NCI-H187 (cell line): ENCODE measurements at regions not wholly inside any gene's neighbourhood (a gene's known extent, or its start where the extent isn't known, plus 50 kb on each side); places are given as distances from the start of the nearest gene placed in this dataset.

Experiments used
- DNase-seq, 2 experiments: peaks; one replicate each; lab custom pipeline; 2025; lab: John Stamatoyannopoulos, UW

GRCh38 chr12:125371033-125371432 is 305.8 kb downstream of the AACS start:
- no peak for DNase-seq

DNA sequence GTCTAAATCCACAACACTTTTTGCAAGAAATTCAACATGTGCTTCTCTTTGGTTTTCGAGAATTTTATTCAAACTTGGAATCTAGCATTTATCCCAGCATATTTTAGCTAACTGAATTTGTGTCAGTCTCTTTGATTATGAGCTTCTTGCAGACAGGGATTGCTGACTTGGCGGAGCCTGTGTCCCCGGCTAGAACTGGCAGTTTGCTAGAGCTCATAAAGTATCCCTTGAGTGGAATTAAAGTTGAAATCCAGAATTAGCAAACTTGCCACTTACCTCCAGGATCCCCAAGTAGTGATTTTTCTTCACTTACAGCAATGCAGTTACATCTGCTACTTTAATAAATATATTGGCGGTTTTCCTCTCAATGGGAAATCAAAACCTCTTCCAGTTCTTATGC is 306.9 kb downstream of the AACS start:
- no peak for DNase-seq

DNA sequence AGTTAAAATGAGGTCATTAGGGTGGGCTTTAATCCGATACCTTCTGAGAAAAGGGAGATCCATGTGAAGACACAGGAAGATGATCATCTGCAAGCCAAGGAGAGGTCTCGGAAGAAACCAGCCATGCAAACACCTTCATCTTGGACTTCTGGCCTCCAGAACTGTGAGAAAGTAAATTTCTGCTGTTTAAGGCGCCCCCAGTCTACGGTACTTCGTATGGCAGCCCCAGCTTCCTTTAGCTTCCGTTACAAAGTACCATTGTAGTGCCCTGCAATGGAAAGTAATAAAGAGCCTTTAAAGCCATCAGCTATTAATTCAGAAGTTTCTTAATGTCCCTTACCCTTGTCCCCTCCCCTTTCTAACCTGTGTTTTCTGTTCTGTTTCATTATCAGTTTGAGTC is 308.1 kb downstream of the AACS start:
- no peak for DNase-seq

DNA sequence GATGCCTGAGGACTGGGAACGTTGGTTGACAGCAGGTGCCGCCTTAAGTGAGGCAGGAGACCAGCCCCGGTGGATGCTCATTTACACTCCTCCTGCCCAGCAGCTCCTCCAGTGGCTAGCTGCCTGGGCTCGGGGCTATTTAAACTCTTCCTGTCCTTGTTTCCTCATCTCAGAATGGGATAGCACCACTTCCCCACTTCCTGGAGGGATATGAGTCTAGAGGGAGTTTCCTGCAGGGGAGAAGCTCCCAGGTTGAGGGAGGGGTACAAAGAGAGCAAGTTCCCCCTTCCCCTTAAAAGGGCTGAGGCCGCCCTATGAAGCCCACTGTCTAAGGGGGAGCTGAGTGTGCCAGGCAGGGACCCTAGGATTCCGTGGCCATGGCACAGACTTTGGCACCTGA is 311.2 kb downstream of the AACS start:
- no peak for DNase-seq

DNA sequence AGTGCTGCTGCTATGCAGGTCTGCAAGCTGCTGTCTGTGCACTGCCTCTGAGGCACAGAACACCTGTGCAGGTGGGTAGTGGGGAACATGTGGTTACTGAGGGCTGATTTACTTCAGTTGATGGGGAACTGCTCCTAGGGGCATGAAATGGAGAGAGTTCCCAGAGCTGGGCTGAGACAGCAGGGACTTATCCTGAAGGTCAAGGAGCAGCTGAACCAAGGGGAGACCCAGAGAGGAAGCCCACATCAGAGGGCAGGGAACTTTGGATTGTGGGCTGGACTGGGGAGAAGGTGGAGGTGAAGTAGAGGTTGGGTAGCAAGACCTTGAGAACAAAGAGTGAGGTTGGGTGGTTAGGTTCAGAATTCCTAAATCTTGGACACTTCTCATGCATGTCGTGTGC is 311.9 kb downstream of the AACS start:
- DNase-seq, result no peak

DNA sequence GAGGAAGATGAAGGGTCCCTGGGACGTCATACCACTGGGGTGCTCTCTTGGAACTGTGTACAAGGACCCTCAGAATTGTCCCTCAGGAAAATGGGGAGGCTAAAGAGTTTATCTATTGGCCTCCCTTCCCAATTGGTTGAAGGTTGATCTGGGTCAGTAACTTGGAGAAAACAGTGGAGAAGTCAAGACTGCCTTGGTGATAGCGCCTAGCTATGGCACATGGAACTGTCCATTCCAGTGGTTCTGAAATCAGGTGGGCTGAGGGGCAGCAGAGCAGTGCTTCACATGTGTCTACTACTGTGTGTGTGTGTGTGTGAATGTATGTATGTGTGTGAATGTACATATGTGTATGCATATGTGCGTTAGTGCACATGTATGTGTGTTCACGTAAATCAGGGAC is 316.1 kb downstream of the AACS start:
- no peak for DNase-seq

GRCh38 chr12:125382926-125383325 is 317.7 kb downstream of the AACS start:
- DNase-seq, result no peak

GRCh38 chr12:125386652-125387051 is 321.4 kb downstream of the AACS start:
- no peak for DNase-seq

GRCh38 chr12:125387206-125387605 is 322.0 kb downstream of the AACS start:
- DNase-seq, result no peak

DNA sequence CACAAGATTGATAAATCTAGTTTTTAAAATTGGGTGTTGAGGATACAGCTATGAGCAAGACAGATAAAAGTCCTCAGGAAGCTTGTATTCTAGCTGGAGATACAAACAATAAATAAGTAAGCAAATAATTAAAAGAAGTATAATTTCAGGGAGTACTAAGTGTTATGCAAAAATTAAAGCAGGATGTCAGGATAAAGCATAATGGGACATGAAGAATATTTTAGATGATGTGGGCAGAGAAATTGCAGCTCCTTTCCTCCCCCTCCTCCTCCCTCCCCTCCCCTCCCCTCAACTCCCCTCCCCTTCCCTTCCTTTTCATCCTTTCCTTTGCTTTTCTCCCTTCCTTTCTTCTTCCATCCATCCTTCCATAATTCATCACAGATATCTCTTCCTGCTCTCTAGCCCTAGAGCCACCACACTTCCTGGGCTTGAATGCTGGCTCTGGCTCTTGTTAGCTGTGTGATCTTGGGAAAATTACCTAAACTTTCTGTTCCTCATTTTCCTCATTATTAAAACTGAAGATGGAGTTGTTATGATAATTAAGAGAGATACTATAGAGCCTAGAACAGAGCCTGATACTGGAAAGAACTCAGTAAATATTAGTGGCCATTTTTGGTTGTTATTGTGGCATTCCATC is 323.9 kb downstream of the AACS start:
- DNase-seq, result no peak

- DNase-seq, result no peak
Measured at GRCh38 chr12:125393569-125393968, 328.3 kb downstream of the AACS start.

DNA sequence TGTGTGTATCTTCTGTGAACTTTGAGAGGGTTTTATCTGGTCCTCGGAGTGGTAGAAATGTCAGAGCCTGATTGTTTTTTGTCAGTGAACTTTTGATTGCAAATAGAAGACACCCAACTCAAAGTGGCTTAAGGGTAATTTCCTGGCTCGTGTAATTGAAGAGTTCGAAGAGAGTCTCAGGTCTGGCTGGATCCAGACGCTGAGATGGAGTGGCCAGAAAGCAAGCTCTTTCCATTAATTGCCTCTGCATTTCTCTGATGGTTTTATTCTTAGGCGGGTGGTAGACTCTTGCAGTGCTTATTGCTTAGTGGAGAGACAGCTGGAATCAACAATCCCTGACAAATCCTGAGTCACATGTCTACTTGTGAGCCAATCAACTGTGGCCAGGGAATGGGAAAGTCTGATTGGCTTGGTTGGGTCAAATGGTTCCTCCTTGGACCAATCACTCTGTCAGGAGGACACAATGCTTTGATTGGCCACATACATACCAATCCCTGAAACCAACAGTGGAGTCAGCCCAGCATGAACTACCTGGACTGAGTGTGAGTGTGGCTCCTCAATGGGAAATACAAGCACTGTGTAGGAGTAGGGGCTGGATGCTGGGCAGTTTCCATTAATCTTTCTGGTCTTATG is 330.5 kb downstream of the AACS start:
- DNase-seq, result no peak

- DNase-seq, result no peak
Measured at GRCh38 chr12:125399489-125399888, 334.3 kb downstream of the AACS start.

GRCh38 chr12:125402874-125403789 is 337.9 kb downstream of the AACS start:
- DNase-seq, result peak in 1 of 2 experiments; percentile 12

DNA sequence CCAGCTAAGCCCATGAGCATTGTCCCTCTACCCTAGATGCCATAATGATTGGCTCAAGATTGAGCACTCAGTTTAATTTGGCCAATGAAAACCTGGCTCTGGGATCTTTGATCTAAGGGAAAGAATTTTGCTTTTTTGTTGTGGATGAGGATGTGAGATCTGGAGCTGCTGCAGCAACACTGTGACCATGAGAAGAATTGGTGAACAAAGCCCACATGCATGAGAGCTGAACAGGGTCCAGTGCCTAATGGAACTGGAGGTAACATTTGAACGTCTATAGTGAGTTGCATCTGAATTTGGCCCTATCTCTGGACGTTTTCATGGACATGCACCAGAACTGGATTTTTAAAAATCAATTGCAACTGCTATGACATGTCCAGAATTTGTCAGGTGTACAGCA is 338.6 kb downstream of the AACS start:
- DNase-seq, result no peak

- no peak for DNase-seq
Measured at GRCh38 chr12:125406131-125406530, 340.9 kb downstream of the AACS start.

- no peak for DNase-seq
Measured at GRCh38 chr12:125408718-125409117, 343.5 kb downstream of the AACS start.

- DNase-seq, result no peak
Measured at GRCh38 chr12:125412506-125412905, 347.3 kb downstream of the AACS start.

GRCh38 chr12:125417446-125417845 is 352.2 kb downstream of the AACS start:
- no peak for DNase-seq

- no peak for DNase-seq
Measured at GRCh38 chr12:125418902-125419564, 353.8 kb downstream of the AACS start.

GRCh38 chr12:125424909-125425308 is 359.7 kb downstream of the AACS start:
- no peak for DNase-seq

GRCh38 chr12:125431516-125431915 is 366.3 kb downstream of the AACS start:
- no peak for DNase-seq
